SK-N-SH (cell line): ENCODE measurements at regions not wholly inside any gene's neighbourhood (a gene's known extent, or its start where the extent isn't known, plus 50 kb on each side); places are given as distances from the start of the nearest gene placed in this dataset.

Experiments
- CTCF ChIA-PET: fragments of 300-600, 350-600 bp; formaldehyde crosslinking; extraction: SDS; loops from one replicate; lab custom pipeline; 2021; lab: Yijun Ruan, JAX
- POLR2A ChIA-PET: fragments of 350-600 bp; sonication (Branson Sonifier 250); formaldehyde crosslinking; extraction: SDS; loops from one replicate; lab custom pipeline; 2020; ENCODE audit warnings: antibody characterized with exemption, inconsistent platforms; lab: Yijun Ruan, JAX
- DNase-seq: peaks from one replicate; pipeline ENCODE4 v3.0.0; 2012
- H2AFZ ChIP-seq: fragments of 200-600 bp; sonication (generic); 2 replicates; pipeline ENCODE4 v1.8.1; 2016; ENCODE audit warnings: antibody characterized with exemption, mild to moderate bottlenecking, low read depth
- H3F3A ChIP-seq: fragments of 200-600 bp; sonication (generic); replicated peaks from 2 replicates; pipeline ENCODE3; 2016; ENCODE audit warnings: antibody characterized with exemption, mild to moderate bottlenecking; ENCODE audit not compliant: insufficient read depth
- H3K27ac ChIP-seq, 2 experiments: fragments of 200-500 bp in 1 of 2; fragments of 200-600 bp in 1 of 2; sonication (Bioruptor generic) in 1 of 2; sonication (generic), shearing (Covaris generic) in 1 of 2; 2 replicates each; pipeline versions ENCODE4 v1.5.1 to v1.6.1; 2014 to 2016; ENCODE audit warnings: low read depth in 2 of 2, inconsistent platforms in 1 of 2, low read length in 1 of 2, mild to moderate bottlenecking in 1 of 2, mixed read lengths in 1 of 2
- H3K27me3 ChIP-seq: fragments of 200-600 bp; sonication (generic), shearing (Covaris generic); 2 replicates; pipeline ENCODE4 v1.6.1; 2016; ENCODE audit warnings: mixed run types; ENCODE audit not compliant: insufficient read depth
- H3K36me3 ChIP-seq, 2 experiments: fragments of 200-500 bp in 1 of 2; fragments of 200-600 bp in 1 of 2; sonication (Bioruptor generic) in 1 of 2; sonication (generic) in 1 of 2; replicated peaks in 1 of 2; 2 replicates each; pipeline versions ENCODE3 to v1.5.1; 2014 to 2016; ENCODE audit warnings: low read length in 1 of 2, mild to moderate bottlenecking in 1 of 2; ENCODE audit not compliant: insufficient read depth in 2 of 2, control insufficient read depth in 1 of 2
- H3K4me1 ChIP-seq, 2 experiments: fragments of 200-500 bp in 1 of 2; fragments of 200-600 bp in 1 of 2; sonication (Bioruptor generic) in 1 of 2; sonication (generic), shearing (Covaris generic) in 1 of 2; 2 replicates each; pipeline versions ENCODE4 v1.5.1 to v1.6.1; 2014 to 2016; ENCODE audit warnings: low read depth in 1 of 2, low read length in 1 of 2, mixed run types in 1 of 2; ENCODE audit not compliant: insufficient read depth in 2 of 2, control insufficient read depth in 1 of 2
- H3K4me2 ChIP-seq: fragments of 200-600 bp; sonication (generic), shearing (Covaris generic); 2 replicates; pipeline ENCODE4 v1.6.1; 2017; ENCODE audit warnings: mixed run types
- H3K4me3 ChIP-seq, 2 experiments: fragments of 200-500 bp in 1 of 2; fragments of 200-600 bp in 1 of 2; sonication (Bioruptor generic) in 1 of 2; sonication (generic), shearing (Covaris generic) in 1 of 2; 2 replicates each; pipeline versions ENCODE4 v1.5.1 to v1.8.1; 2014 to 2016; ENCODE audit warnings: low read depth in 2 of 2, inconsistent platforms in 1 of 2, low read length in 1 of 2, mild to moderate bottlenecking in 1 of 2, mixed read lengths in 1 of 2, moderate library complexity in 1 of 2
- H3K79me2 ChIP-seq: fragments of 200-600 bp; sonication (generic); 2 replicates; pipeline ENCODE4 v1.8.1; 2017; ENCODE audit warnings: mild to moderate bottlenecking; ENCODE audit not compliant: insufficient read depth
- H3K9ac ChIP-seq: fragments of 200-600 bp; sonication (generic); 2 replicates; pipeline ENCODE4 v1.6.1; 2017; ENCODE audit warnings: mixed run types
- H3K9me2 ChIP-seq: fragments of 200-600 bp; sonication (generic); 2 replicates; pipeline ENCODE4 v1.6.1; 2017; ENCODE audit warnings: mixed run types
- H3K9me3 ChIP-seq: fragments of 200-600 bp; sonication (generic); 2 replicates; pipeline ENCODE4 v1.6.1; 2017; ENCODE audit warnings: mixed run types, mild to moderate bottlenecking, moderate library complexity
- H4K20me1 ChIP-seq: fragments of 200-600 bp; sonication (generic); 2 replicates; pipeline ENCODE4 v1.6.1; 2017; ENCODE audit warnings: mild to moderate bottlenecking, mixed run types; ENCODE audit not compliant: insufficient read depth
- CHD2 ChIP-seq: fragments of 150-350 bp; IDR thresholded peaks from 2 replicates; pipeline ENCODE4 v1.6.1; 2018; ENCODE audit warnings: low read length; ENCODE audit not compliant: partially characterized antibody
- ELF1 ChIP-seq: IDR thresholded peaks from 2 replicates; pipeline ENCODE4 v1.4.0; 2012
- EZH2phosphoT487 ChIP-seq: fragments of 200-600 bp; sonication (generic); IDR thresholded peaks from 2 replicates; pipeline ENCODE4 v1.6.1; 2017; ENCODE audit warnings: low read depth, mixed run types, mild to moderate bottlenecking, antibody characterized with exemption, moderate library complexity, borderline replicate concordance
- FOSL2 ChIP-seq: IDR thresholded peaks from 2 replicates; pipeline ENCODE4 v1.4.0; 2012; ENCODE audit warnings: low read depth, mild to moderate bottlenecking, moderate library complexity, borderline replicate concordance
- FOXM1 ChIP-seq: IDR thresholded peaks from 2 replicates; pipeline ENCODE4 v1.4.0; 2012; ENCODE audit warnings: low read depth, mild to moderate bottlenecking
- GATA2 ChIP-seq: sonication (generic); formaldehyde crosslinking; IDR thresholded peaks from 2 replicates; pipeline ENCODE4 v1.5.0; 2020; ENCODE audit warnings: mild to moderate bottlenecking, missing genetic modification reagents
- JUND ChIP-seq: IDR thresholded peaks from 2 replicates; pipeline ENCODE4 v1.4.0; 2012
- NFIC ChIP-seq: IDR thresholded peaks from 2 replicates; pipeline ENCODE4 v1.4.0; 2012; ENCODE audit warnings: borderline replicate concordance
- RAD21 ChIP-seq: IDR thresholded peaks from 2 replicates; pipeline ENCODE4 v1.6.1; 2012; ENCODE audit warnings: mild to moderate bottlenecking, low read length
- RFX5 ChIP-seq: IDR thresholded peaks from 2 replicates; pipeline ENCODE4 v1.6.1; 2012; ENCODE audit warnings: mild to moderate bottlenecking, improper control_type of control experiment, low read length
- RXRA ChIP-seq: IDR thresholded peaks from 2 replicates; pipeline ENCODE4 v1.4.0; 2012; ENCODE audit warnings: low read depth, mild to moderate bottlenecking, borderline replicate concordance
- SIN3A ChIP-seq: IDR thresholded peaks from 2 replicates; pipeline ENCODE4 v1.6.1; 2012; ENCODE audit warnings: low read depth, mild to moderate bottlenecking, low read length, moderate library complexity, borderline replicate concordance
- TAF1 ChIP-seq: IDR thresholded peaks from 2 replicates; pipeline ENCODE4 v1.6.1; 2012; ENCODE audit warnings: low read depth, mild to moderate bottlenecking, low read length, moderate library complexity, borderline replicate concordance
- TCF12 ChIP-seq: IDR thresholded peaks from 2 replicates; pipeline ENCODE4 v1.4.0; 2012
- YY1 ChIP-seq: IDR thresholded peaks from 2 replicates; pipeline ENCODE4 v1.4.0; 2012; ENCODE audit warnings: low read depth, mild to moderate bottlenecking
- WGBS: methylation state at CpG from one replicate; pipeline ENCODE4 v1.1.6; 2017; ENCODE audit warnings: low lambda C conversion rate; 5-methylcytosine and 5-hydroxymethylcytosine counted together
- TF ChIP-seq, protein P1 (sequence below): fragments of 200-600 bp; sonication (generic); IDR thresholded peaks from 2 replicates; pipeline ENCODE4 v1.6.1; 2017; ENCODE audit warnings: antibody characterized with exemption, mild to moderate bottlenecking, moderate library complexity
- TF ChIP-seq, protein P2 (sequence below): fragments of 150-350 bp; IDR thresholded peaks from 2 replicates; pipeline ENCODE4 v1.6.1; 2016; ENCODE audit warnings: mild to moderate bottlenecking, low read depth, low read length
- TF ChIP-seq, protein P3 (sequence below): IDR thresholded peaks from 2 replicates; pipeline ENCODE4 v1.4.0; 2012; ENCODE audit warnings: low read depth
- TF ChIP-seq, protein P4 (sequence below): IDR thresholded peaks from 2 replicates; pipeline ENCODE4; 2012
- TF ChIP-seq, protein P5 (sequence below): IDR thresholded peaks from 2 replicates; pipeline ENCODE4 v1.4.0; 2012; ENCODE audit warnings: low read depth, borderline replicate concordance

DNA sequence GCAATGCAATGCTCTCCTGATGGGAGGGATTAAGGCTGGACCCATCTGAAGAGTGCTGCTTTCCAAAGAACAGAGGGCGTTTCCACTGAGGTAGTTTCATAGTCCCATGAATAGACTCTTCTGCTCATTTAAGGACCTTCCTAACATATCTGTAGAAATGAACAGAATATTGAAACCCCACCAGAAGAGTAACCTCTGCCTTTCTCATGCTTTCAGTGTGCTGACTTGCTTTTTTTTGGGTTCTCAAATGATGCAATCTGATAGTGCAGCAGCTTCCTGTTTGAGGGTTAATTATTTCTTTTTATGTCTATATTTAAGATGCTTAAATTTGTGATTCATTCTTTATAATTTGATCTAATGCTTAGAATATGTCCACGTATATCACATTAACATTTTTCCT lies 82.2 kb downstream of the GATA3 start:
- no peak overlapping the region for H3K27ac ChIP-seq
- ChIA-PET POLR2A (no interaction called here), CTCF (no interaction called here)
- H3K4me2 ChIP-seq, result no peak overlapping the region
- no peaks in the 10 kb centered on the region for H3K9me2 ChIP-seq
- DNase-seq, result no peak
- H3K4me3 ChIP-seq, result no peak overlapping the region
- TF ChIP-seq, protein P1, sequence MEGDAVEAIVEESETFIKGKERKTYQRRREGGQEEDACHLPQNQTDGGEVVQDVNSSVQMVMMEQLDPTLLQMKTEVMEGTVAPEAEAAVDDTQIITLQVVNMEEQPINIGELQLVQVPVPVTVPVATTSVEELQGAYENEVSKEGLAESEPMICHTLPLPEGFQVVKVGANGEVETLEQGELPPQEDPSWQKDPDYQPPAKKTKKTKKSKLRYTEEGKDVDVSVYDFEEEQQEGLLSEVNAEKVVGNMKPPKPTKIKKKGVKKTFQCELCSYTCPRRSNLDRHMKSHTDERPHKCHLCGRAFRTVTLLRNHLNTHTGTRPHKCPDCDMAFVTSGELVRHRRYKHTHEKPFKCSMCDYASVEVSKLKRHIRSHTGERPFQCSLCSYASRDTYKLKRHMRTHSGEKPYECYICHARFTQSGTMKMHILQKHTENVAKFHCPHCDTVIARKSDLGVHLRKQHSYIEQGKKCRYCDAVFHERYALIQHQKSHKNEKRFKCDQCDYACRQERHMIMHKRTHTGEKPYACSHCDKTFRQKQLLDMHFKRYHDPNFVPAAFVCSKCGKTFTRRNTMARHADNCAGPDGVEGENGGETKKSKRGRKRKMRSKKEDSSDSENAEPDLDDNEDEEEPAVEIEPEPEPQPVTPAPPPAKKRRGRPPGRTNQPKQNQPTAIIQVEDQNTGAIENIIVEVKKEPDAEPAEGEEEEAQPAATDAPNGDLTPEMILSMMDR, result no peak
- no peak for TF ChIP-seq EZH2phosphoT487
- TF ChIP-seq SIN3A, result no peak
- TF ChIP-seq ELF1, result no peak
- TF ChIP-seq, protein P2, sequence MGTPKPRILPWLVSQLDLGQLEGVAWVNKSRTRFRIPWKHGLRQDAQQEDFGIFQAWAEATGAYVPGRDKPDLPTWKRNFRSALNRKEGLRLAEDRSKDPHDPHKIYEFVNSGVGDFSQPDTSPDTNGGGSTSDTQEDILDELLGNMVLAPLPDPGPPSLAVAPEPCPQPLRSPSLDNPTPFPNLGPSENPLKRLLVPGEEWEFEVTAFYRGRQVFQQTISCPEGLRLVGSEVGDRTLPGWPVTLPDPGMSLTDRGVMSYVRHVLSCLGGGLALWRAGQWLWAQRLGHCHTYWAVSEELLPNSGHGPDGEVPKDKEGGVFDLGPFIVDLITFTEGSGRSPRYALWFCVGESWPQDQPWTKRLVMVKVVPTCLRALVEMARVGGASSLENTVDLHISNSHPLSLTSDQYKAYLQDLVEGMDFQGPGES, result no peak
- TF ChIP-seq, protein P3, sequence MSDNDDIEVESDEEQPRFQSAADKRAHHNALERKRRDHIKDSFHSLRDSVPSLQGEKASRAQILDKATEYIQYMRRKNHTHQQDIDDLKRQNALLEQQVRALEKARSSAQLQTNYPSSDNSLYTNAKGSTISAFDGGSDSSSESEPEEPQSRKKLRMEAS, result no peak
- no peak for TF ChIP-seq TAF1
- no peak for TF ChIP-seq GATA2 (CRISPR knock-in tag)
- TF ChIP-seq TCF12, result no peak
- no peak for TF ChIP-seq YY1
- TF ChIP-seq, protein P4, sequence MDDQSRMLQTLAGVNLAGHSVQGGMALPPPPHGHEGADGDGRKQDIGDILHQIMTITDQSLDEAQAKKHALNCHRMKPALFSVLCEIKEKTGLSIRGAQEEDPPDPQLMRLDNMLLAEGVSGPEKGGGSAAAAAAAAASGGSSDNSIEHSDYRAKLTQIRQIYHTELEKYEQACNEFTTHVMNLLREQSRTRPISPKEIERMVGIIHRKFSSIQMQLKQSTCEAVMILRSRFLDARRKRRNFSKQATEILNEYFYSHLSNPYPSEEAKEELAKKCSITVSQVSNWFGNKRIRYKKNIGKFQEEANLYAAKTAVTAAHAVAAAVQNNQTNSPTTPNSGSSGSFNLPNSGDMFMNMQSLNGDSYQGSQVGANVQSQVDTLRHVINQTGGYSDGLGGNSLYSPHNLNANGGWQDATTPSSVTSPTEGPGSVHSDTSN, result no peak
- TF ChIP-seq NFIC, result no peak
- TF ChIP-seq RXRA, result no peak
- no peak for TF ChIP-seq FOXM1
- TF ChIP-seq, protein P5, sequence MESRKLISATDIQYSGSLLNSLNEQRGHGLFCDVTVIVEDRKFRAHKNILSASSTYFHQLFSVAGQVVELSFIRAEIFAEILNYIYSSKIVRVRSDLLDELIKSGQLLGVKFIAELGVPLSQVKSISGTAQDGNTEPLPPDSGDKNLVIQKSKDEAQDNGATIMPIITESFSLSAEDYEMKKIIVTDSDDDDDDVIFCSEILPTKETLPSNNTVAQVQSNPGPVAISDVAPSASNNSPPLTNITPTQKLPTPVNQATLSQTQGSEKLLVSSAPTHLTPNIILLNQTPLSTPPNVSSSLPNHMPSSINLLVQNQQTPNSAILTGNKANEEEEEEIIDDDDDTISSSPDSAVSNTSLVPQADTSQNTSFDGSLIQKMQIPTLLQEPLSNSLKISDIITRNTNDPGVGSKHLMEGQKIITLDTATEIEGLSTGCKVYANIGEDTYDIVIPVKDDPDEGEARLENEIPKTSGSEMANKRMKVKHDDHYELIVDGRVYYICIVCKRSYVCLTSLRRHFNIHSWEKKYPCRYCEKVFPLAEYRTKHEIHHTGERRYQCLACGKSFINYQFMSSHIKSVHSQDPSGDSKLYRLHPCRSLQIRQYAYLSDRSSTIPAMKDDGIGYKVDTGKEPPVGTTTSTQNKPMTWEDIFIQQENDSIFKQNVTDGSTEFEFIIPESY, result no peak
- no peak for TF ChIP-seq FOSL2
- no peak for TF ChIP-seq CHD2
- no peak for TF ChIP-seq RFX5
- no peak for TF ChIP-seq JUND
- no peak for TF ChIP-seq RAD21
- no peak overlapping the region for H2AFZ ChIP-seq
- WGBS, result 55% methylated on average over 2 of the region's 2 CpGs
- H3K9me3 ChIP-seq, result no peaks in the 10 kb centered on the region
- peaks cover 11% of the 10 kb centered on the region for H3F3A ChIP-seq
- no peaks in the 10 kb centered on the region for H3K27me3 ChIP-seq
- peaks cover 3 to 6% of the 10 kb centered on the region in 2 experiments; a peak in 2 of 4 replicates for H3K4me1 ChIP-seq
- no peaks in the 10 kb centered on the region for H3K36me3 ChIP-seq
- H4K20me1 ChIP-seq, result no peaks in the 10 kb centered on the region
- H3K9ac ChIP-seq, result no peak overlapping the region
- no peaks in the 10 kb centered on the region for H3K79me2 ChIP-seq
